ENCODE measurements at regions not wholly inside any gene's neighbourhood (a gene's known extent, or its start where the extent isn't known, plus 50 kb on each side); places are given as distances from the start of the nearest gene placed in this dataset.
"Not testable (repeated sequence)": the region's sequence is repeated elsewhere in the genome, so short reads cannot be mapped to it uniquely, and the experiment has no call there.

- DNase-seq = no peak
Observed at GRCh38 chr20:57813509-57814269, 103.9 kb upstream of the PMEPA1 start.

GRCh38 chr20:57812632-57813031 lies 102.8 kb upstream of the PMEPA1 start:
- not testable (repeated sequence) for DNase-seq

- DNase-seq = no peak
Observed at GRCh38 chr20:57811374-57812020, 101.7 kb upstream of the PMEPA1 start.

GRCh38 chr20:57810511-57811373 lies 100.9 kb upstream of the PMEPA1 start:
- no peak for DNase-seq

- DNase-seq = no peak
Observed at GRCh38 chr20:57809661-57810172, 99.9 kb upstream of the PMEPA1 start.

GRCh38 chr20:57809149-57809548 lies 99.3 kb upstream of the PMEPA1 start:
- no peak for DNase-seq

- no peak for DNase-seq
Observed at GRCh38 chr20:57808264-57809070, 98.7 kb upstream of the PMEPA1 start.

GRCh38 chr20:57807401-57808263 lies 97.8 kb upstream of the PMEPA1 start:
- no peak for DNase-seq

DNA sequence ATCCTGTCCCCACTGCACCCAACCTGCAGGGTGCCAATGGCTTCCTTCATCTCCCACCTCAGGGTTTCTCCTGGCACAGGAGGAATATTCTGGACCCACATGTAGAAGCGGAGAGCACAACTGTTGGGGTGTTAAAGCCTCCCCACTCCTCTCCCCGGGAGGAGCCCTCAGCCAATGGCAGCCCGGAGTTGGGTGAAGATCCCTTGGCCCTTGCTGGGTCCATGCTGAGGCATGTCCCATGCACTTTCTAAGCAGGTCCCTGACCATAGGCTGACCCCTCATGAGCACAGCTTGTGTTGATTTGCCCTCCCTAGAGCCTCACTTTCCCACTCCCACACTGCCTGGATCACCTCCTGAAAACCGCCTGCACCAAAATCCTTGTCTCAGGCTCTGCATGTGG lies 97.2 kb upstream of the PMEPA1 start:
- DNase-seq = no peak

DNA sequence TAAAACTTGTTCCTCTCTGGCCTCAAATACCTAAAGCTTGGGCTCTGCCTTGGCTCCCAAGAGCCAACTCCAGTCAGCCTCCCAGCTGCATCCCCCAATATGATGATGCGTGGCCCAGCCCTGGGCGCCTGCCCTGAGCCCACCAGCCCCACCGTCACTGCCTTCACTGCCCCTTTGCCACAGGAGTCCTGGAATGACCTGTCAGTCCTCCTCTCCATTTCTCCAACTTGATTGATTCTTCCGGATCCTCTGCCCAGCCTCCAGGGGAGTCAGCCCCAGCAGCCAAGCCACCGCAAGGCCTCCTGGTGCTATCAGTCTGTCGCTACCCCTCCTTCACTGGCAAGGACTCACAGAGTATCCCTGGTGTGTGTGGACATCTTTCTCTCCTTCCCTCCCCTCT lies 96.7 kb upstream of the PMEPA1 start:
- DNase-seq = no peak

DNA sequence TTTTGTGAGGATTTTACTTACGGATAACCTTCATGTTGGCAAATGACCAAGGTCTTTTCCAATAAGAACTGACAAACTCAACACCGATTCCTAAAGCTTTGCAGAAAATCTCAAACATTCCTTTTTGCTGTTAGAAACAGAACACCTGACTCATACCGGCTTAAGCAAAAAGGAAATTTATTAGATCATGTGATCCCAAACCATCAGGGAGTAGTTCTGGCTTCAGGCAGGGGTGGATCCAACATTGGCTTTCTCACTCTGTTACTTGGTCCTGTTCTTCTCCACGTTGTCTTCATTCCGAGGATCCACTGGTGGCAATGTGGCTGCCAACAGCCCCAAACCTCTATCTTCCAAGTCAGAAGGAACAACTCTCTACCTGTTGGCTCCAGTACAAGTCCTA lies 95.9 kb upstream of the PMEPA1 start:
- no peak for DNase-seq

- no peak for DNase-seq
Observed at GRCh38 chr20:57804470-57805250, 94.8 kb upstream of the PMEPA1 start.

DNA sequence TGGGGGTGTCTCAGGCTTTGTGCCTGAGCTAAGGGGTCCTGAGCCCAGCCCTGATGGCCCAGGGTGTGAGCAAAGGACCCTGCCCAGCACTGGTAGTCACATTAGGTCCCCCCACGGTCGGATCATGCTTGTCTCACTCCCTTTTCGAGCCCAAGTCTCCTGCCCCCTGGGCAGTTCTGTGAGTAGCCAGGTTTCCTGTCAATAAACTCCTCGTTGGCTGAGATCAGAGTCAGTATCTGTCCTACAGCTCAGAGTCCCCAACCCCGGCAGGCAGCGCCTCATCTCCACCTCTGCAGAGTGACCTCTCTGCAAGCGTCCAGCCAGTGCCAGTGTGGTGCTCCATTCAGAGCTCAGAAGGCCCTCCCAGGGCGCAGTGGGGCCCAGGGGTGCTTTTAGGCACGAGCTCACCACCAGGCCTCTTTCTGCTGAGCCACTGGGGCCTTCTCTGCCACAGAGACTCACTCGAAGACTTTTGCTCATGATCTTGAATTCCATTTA lies 93.7 kb upstream of the PMEPA1 start:
- DNase-seq = no peak

DNA sequence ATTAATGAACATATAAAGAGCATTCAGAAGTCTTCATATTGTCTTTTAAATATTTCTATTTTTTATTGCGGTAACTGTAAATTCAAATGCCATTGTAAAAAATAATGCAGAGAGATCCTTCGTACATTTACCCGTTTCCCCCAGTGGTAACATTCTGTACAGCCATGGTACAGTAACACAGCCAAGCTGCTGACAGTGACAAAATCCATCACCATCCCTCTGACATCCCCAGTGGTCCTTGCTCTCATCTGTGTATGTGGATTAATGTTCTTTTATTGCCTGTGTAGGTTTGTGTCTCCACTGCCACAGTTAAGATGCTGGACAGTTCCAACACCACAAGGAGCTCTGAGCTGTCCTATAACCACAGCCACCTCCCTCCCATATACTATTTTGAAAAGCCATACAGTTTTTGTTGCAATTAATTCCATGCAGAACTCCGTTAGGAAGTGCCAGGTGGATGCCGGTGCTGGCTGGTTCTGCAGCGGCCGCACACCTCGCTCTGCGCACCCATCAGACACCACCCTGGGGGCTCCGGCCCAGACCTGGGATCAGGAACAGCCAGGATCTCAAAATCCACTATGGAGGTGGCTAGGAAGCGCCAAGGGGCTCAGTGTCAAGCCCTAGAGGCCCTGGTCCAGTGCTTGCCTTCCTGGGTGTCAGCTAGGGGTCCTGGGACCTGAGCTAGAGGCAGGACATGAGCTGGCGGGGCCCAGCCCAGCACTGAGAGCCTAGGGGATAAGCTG lies 93.1 kb upstream of the PMEPA1 start:
- no peak for DNase-seq

DNA sequence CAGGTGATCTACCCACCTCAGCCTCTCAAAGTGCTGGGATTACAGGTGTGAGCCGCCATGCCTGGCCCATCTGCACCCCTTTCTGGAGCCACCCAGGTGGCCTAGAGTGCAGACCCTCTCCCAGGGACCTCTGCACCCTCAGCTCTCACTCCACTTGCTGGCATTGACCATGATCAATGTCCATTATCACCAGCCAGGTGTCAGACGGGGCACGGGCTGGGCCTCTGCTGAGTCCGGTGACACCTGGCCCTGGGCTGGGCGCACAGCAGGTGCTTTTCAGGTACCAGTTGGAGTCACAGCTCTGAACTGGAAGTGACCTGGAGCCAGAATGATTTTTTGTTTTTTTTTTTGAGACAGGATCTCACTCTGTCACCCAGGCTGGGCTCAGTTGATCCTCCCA lies 91.8 kb upstream of the PMEPA1 start:
- no peak for DNase-seq

- DNase-seq = no peak
Observed at GRCh38 chr20:57800791-57801430, 91.1 kb upstream of the PMEPA1 start.

DNA sequence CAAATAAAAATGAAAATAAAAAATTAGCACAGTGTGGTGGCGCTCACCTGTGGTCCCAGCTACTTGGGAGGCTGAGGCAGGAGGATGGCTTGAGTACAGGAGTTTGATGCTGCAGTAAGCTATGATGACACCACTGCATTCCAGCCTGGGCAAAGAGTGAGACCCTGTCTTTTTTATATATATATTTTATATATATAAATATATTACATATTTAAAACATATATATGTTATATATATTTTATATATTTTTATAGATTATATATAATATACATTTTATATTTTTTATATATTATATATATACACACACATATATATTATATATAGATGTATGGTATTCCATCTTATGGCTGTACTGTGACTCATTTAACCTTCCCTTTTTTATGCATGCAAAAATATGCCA lies 87.6 kb upstream of the PMEPA1 start:
- no peak for DNase-seq

GRCh38 chr20:57795977-57796560 lies 86.3 kb upstream of the PMEPA1 start:
- no peak for DNase-seq

- no peak for DNase-seq
Observed at GRCh38 chr20:57795342-57795697, 85.5 kb upstream of the PMEPA1 start.

Measured in CD4-positive, alpha-beta T cell treated with Interleukin-17A for 1 hour (primary cell).